GM13976 (cell line): ENCODE measurements at regions not wholly inside any gene's neighbourhood (a gene's known extent, or its start where the extent isn't known, plus 50 kb on each side); places are given as distances from the start of the nearest gene placed in this dataset.

Experiments
- DNase-seq: peaks from one replicate; pipeline ENCODE4 v3.0.0; 2012; ENCODE audit warnings: low spot score
- in situ Hi-C: fragments of 300-500 bp; cut with MboI; formaldehyde crosslinking; loops from one replicate; pipeline ENCODE4 v1.12.0; 2022; ENCODE audit warnings: low sequenced_read_pairs, mixed read lengths, inconsistent platforms; ENCODE audit not compliant: unreplicated experiment
- TF ChIP-seq, protein P1 (sequence below): IDR thresholded peaks from 2 replicates; pipeline ENCODE4 v1.5.1; 2012; ENCODE audit warnings: borderline replicate concordance, mild to moderate bottlenecking; ENCODE audit not compliant: insufficient read depth; ENCODE audit errors: extremely low read depth, missing control alignments, control extremely low read depth

DNA sequence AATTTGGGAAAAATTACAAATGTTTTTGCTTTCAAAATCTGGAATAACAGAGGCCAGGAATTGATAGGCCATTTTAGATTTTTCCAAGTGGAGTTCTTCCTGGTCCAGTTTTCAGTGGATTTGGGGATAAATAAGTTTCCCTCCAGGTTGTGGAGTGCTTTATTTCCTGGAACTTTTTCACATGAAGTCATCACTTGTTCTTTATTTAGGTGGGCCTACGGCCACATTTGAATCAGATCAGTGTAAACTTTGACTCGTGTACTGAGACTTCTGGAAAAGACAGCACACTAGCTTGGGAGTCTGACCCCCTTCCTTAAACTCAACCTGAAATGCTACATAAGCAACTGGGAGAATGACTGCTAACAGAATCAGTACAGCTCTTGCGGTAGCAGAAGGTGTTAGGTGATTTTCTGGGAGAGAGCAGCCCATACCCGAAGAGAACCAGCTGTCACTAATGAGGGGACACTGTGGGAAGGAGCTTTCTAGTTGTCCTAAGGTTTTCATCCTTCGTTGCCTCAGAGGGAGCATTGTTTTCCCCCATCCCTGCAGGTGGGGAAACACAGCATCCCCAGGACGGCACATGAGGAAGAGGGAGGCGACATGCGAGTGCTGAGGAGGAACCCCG is 235.2 kb upstream of the FAT1 start:
- TF ChIP-seq, protein P1, sequence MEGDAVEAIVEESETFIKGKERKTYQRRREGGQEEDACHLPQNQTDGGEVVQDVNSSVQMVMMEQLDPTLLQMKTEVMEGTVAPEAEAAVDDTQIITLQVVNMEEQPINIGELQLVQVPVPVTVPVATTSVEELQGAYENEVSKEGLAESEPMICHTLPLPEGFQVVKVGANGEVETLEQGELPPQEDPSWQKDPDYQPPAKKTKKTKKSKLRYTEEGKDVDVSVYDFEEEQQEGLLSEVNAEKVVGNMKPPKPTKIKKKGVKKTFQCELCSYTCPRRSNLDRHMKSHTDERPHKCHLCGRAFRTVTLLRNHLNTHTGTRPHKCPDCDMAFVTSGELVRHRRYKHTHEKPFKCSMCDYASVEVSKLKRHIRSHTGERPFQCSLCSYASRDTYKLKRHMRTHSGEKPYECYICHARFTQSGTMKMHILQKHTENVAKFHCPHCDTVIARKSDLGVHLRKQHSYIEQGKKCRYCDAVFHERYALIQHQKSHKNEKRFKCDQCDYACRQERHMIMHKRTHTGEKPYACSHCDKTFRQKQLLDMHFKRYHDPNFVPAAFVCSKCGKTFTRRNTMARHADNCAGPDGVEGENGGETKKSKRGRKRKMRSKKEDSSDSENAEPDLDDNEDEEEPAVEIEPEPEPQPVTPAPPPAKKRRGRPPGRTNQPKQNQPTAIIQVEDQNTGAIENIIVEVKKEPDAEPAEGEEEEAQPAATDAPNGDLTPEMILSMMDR, result no peak
- in situ Hi-C loops, result no loop called here

DNA sequence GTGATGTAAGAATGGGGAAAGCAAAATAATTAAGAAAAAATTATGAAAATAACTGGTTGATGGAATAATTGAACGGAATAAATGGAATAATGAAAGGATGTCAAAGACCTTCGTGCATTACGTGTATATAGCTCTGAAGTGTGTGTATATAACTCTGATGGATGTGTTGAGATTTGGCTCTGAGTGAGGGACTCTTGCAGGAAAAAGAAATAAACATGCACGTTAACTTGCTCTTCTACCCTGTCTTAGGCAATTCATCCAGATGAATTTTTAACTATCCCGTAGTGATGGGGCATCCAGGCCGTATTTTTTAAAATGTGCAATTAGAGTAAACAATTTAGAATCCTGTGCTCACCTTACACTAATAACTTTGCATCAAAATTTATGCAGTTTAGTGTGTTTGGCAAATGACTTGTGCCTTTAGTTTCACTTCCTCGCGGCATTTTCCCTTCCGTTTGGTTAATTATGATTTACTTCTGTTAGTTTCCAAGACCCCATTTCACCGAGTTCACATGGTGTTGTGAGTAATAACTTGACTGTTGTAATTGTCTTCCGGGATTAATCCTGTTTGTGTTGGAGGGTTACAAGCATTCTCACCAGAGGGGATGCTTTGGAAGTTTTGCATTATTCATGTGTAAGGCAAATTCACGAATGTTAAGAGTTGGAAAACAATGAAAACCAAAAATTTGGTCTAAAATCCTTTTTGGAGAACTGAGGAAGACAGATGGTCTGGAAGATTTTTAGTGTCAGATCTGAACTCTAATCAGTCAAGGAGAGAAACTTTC is 256.5 kb upstream of the FAT1 start:
- TF ChIP-seq, protein P1, result no peak
- in situ Hi-C loops, result no loop called here
- DNase-seq, result no peak

More for the DNA sequence above, 235.2 kb upstream of the FAT1 start:
- DNase-seq, result no peak

DNA sequence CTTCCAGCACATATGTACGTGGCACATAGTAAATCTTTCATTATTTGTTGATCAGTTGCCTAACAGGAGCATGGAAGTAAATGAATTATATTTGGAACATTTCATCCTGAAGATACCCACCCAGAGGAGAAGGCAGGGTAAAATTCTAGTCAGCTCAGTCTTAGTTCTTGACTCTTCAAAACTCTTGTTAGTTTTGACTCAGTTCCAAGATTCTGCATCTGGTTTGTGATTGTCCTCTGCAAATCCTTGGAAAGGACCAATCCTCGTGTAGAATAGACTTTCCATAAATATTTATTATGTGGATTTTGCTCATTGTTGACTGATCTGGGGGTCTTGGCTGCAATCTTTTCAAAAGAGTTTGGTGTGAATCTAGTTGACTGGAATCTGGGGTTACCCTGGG is 257.5 kb upstream of the FAT1 start:
- TF ChIP-seq, protein P1, result no peak
- in situ Hi-C loops, result no loop called here
- DNase-seq, result no peak

DNA sequence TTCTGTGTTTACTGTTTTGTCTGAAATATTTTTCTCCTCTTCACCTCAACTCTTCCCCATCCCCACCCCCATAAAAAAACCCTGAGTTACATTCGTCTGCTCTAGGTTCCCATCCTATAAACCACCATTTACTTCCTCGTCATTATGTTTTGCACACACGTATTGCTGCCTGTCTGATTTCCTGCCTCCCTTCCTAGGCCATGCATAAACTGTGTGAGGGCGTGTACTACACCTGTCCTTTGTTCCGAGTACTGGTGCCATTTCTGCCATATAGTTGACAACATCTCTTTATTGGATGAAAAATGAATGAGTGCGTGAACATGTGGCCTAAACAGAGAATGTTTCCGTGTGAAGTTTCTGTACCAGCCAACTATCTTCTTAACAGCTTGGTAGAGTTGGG is 258.5 kb upstream of the FAT1 start:
- TF ChIP-seq, protein P1, result no peak
- no peak for DNase-seq
- in situ Hi-C loops, result no loop called here

DNA sequence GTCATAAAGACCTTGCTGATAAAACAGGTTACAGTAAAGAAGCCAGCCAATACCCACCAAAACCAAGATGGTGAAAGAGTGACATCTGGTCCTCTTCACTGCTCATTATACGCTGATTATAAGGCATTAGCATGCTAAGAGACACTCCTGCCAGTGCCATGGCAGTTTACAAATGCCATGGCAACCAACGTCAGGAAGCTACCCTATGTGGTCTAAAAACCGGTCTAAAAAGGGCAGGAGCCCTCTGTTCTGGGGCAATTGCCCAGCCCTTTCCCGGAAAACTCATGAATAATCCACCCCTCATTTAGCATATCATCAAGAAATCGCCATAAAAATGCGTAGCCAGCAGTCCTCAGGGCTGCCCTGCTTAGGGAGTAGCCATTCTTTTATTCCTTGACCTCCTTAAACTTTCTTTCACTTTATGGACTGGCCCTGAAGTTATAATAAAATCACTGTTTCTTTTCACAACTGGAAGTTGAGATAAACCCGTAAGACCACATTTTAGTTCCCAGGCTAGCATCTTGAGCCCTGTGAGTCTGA is 260.5 kb upstream of the FAT1 start:
- TF ChIP-seq, protein P1, result no peak
- DNase-seq, result no peak
- in situ Hi-C loops, result no loop called here

DNA sequence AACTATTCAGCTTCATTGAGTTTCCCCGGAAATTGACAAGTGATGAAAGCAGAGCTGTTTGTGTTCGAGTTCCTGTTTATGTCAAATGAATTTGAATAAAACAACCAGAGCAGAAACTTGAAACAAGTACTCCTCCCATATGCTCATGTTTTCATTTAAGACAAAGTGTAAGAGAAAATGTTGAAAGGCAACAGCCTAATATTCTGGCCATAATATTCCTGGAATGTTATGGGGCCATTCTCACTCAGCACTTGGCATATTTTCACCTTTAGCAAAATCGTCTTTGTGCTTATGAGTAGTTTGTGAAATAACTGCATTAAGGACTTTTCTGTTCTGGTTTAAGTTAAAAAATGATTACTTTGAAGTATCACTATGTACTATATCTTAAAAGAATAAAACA is 276.0 kb upstream of the FAT1 start:
- no peak for DNase-seq
- TF ChIP-seq, protein P1, result no peak
- in situ Hi-C loops, result no loop called here
